Skeletal muscle satellite cell (primary cell): ENCODE measurements at regions not wholly inside any gene's neighbourhood (a gene's known extent, or its start where the extent isn't known, plus 50 kb on each side); places are given as distances from the start of the nearest gene placed in this dataset.

Experiments used
- H3K27me3 ChIP-seq: 2 replicates; pipeline ENCODE4 v1.7.0; 2013; ENCODE audit warnings: low read length; ENCODE audit not compliant: control insufficient read depth, insufficient read depth
- H3K36me3 ChIP-seq: 2 replicates; pipeline ENCODE4 v1.7.0; 2013; ENCODE audit warnings: mild to moderate bottlenecking, control low read depth, low read length; ENCODE audit not compliant: insufficient read depth
- H3K4me1 ChIP-seq: 2 replicates; pipeline ENCODE4 v1.7.0; 2013; ENCODE audit warnings: low read length; ENCODE audit not compliant: control insufficient read depth, insufficient read depth
- H3K4me2 ChIP-seq: 2 replicates; pipeline ENCODE4 v1.7.0; 2013; ENCODE audit warnings: mild to moderate bottlenecking, low read length
- H3K4me3 ChIP-seq: 2 replicates; pipeline ENCODE4 v1.7.0; 2013; ENCODE audit warnings: low read length
- H3K9ac ChIP-seq: 2 replicates; pipeline ENCODE4 v1.7.0; 2013; ENCODE audit warnings: mild to moderate bottlenecking, low read depth, low read length, moderate library complexity
- H3K9me3 ChIP-seq: replicated peaks from 2 replicates; pipeline ENCODE4 v1.7.0; 2013; ENCODE audit warnings: mild to moderate bottlenecking, control low read depth, low read length

GRCh38 chr7:156115582-156115981, 303.3 kb upstream of the SHH start:
- Histone ChIP-seq H3K4me2 (no peak overlapping the region), H3K4me3 (no peak overlapping the region), H3K4me1 (no peaks in the 10 kb centered on the region), H3K9ac (no peak overlapping the region), H3K36me3 (no peaks in the 10 kb centered on the region), H3K27me3 (no peaks in the 10 kb centered on the region), H3K9me3 (peaks cover 6% of the 10 kb centered on the region)

GRCh38 chr7:156113731-156114130, 301.5 kb upstream of the SHH start:
- no peaks in the 10 kb centered on the region for H3K27me3 ChIP-seq
- no peaks in the 10 kb centered on the region for H3K36me3 ChIP-seq
- H3K9ac ChIP-seq = no peak overlapping the region
- H3K9me3 ChIP-seq = peaks cover 10% of the 10 kb centered on the region
- no peak overlapping the region for H3K4me2 ChIP-seq
- no peaks in the 10 kb centered on the region for H3K4me1 ChIP-seq
- no peak overlapping the region for H3K4me3 ChIP-seq

- H3K9ac ChIP-seq = no peak overlapping the region
- no peaks in the 10 kb centered on the region for H3K36me3 ChIP-seq
- H3K4me2 ChIP-seq = no peak overlapping the region
- H3K4me3 ChIP-seq = no peak overlapping the region
- peaks cover 20% of the 10 kb centered on the region for H3K9me3 ChIP-seq
- H3K27me3 ChIP-seq = no peaks in the 10 kb centered on the region
- no peaks in the 10 kb centered on the region for H3K4me1 ChIP-seq
Measured at GRCh38 chr7:156109988-156110387, 297.7 kb upstream of the SHH start.

GRCh38 chr7:156109076-156109475, 296.8 kb upstream of the SHH start:
- Histone ChIP-seq H3K36me3 (no peaks in the 10 kb centered on the region), H3K4me2 (no peak overlapping the region), H3K9me3 (peaks cover 28% of the 10 kb centered on the region), H3K4me3 (no peak overlapping the region), H3K27me3 (no peaks in the 10 kb centered on the region), H3K4me1 (no peaks in the 10 kb centered on the region), H3K9ac (no peak overlapping the region)

- Histone ChIP-seq H3K4me1 (no peaks in the 10 kb centered on the region), H3K9me3 (peaks cover 30% of the 10 kb centered on the region), H3K9ac (no peak overlapping the region), H3K36me3 (no peaks in the 10 kb centered on the region), H3K4me3 (no peak overlapping the region), H3K4me2 (no peak overlapping the region), H3K27me3 (no peaks in the 10 kb centered on the region)
Measured at GRCh38 chr7:156107957-156108356, 295.7 kb upstream of the SHH start.

- Histone ChIP-seq H3K36me3 (no peaks in the 10 kb centered on the region), H3K9ac (no peak overlapping the region), H3K4me1 (no peaks in the 10 kb centered on the region), H3K9me3 (peaks cover 30% of the 10 kb centered on the region), H3K27me3 (no peaks in the 10 kb centered on the region), H3K4me2 (no peak overlapping the region), H3K4me3 (no peak overlapping the region)
Measured at GRCh38 chr7:156106107-156106426, 293.8 kb upstream of the SHH start.

- Histone ChIP-seq H3K4me3 (no peak overlapping the region), H3K4me2 (no peak overlapping the region), H3K27me3 (no peaks in the 10 kb centered on the region), H3K36me3 (no peaks in the 10 kb centered on the region), H3K9me3 (peaks cover 30% of the 10 kb centered on the region), H3K4me1 (no peaks in the 10 kb centered on the region), H3K9ac (no peak overlapping the region)
Measured at GRCh38 chr7:156105337-156106106, 293.3 kb upstream of the SHH start.

- H3K4me3 ChIP-seq = no peak overlapping the region
- H3K9ac ChIP-seq = no peak overlapping the region
- no peak overlapping the region for H3K4me2 ChIP-seq
- H3K36me3 ChIP-seq = no peaks in the 10 kb centered on the region
- H3K4me1 ChIP-seq = no peaks in the 10 kb centered on the region
- peaks cover 30% of the 10 kb centered on the region for H3K9me3 ChIP-seq
- H3K27me3 ChIP-seq = no peaks in the 10 kb centered on the region
Measured at GRCh38 chr7:156104501-156105336, 292.5 kb upstream of the SHH start.

GRCh38 chr7:156102267-156102666, 290.0 kb upstream of the SHH start:
- H3K9ac ChIP-seq = no peak overlapping the region
- no peak overlapping the region for H3K4me3 ChIP-seq
- peaks cover 22% of the 10 kb centered on the region for H3K9me3 ChIP-seq
- no peaks in the 10 kb centered on the region for H3K4me1 ChIP-seq
- no peaks in the 10 kb centered on the region for H3K36me3 ChIP-seq
- H3K4me2 ChIP-seq = no peak overlapping the region
- H3K27me3 ChIP-seq = no peaks in the 10 kb centered on the region

- no peaks in the 10 kb centered on the region for H3K36me3 ChIP-seq
- peaks cover 22% of the 10 kb centered on the region for H3K9me3 ChIP-seq
- no peak overlapping the region for H3K9ac ChIP-seq
- H3K27me3 ChIP-seq = no peaks in the 10 kb centered on the region
- no peak overlapping the region for H3K4me2 ChIP-seq
- no peak overlapping the region for H3K4me3 ChIP-seq
- no peaks in the 10 kb centered on the region for H3K4me1 ChIP-seq
Measured at GRCh38 chr7:156101355-156101754, 289.1 kb upstream of the SHH start.

- H3K36me3 ChIP-seq = no peaks in the 10 kb centered on the region
- H3K9me3 ChIP-seq = peaks cover 24% of the 10 kb centered on the region
- no peak overlapping the region for H3K4me2 ChIP-seq
- no peaks in the 10 kb centered on the region for H3K27me3 ChIP-seq
- H3K4me1 ChIP-seq = no peaks in the 10 kb centered on the region
- H3K4me3 ChIP-seq = no peak overlapping the region
- H3K9ac ChIP-seq = no peak overlapping the region
Measured at GRCh38 chr7:156100086-156100485, 287.8 kb upstream of the SHH start.

GRCh38 chr7:156099085-156099484, 286.8 kb upstream of the SHH start:
- H3K4me2 ChIP-seq = no peak overlapping the region
- no peaks in the 10 kb centered on the region for H3K27me3 ChIP-seq
- H3K4me1 ChIP-seq = no peaks in the 10 kb centered on the region
- H3K4me3 ChIP-seq = no peak overlapping the region
- peaks cover 19% of the 10 kb centered on the region for H3K9me3 ChIP-seq
- no peaks in the 10 kb centered on the region for H3K36me3 ChIP-seq
- H3K9ac ChIP-seq = no peak overlapping the region
